ENCODE measurements at regions not wholly inside any gene's neighbourhood (a gene's known extent, or its start where the extent isn't known, plus 50 kb on each side); places are given as distances from the start of the nearest gene placed in this dataset.
"Not testable (repeated sequence)": the region's sequence is repeated elsewhere in the genome, so short reads cannot be mapped to it uniquely, and the experiment has no call there.

DNA sequence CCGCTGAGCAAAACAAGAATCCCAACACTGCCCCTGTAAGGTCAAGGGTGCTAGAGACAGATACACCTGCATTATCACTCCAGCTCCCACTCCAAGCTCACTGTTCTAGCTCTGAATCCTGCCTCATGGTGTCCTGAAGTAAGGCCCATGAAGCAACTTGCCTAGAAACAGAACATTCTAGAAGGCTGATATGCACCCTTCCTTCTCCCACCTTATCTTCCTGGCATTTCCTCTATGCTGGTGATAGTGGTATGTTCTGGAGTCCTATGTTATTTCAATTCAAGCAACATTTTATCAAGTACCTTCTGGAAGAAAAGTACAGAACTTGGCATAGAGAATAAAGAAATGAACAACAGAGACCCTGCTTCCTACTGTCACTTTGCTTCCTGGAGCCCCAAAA lies 317.1 kb upstream of the KAZN start:
- no peaks in the 10 kb centered on the region for H3K27me3 Mint-ChIP-seq
- no peaks in the 10 kb centered on the region for H3K4me1 Mint-ChIP-seq (ENCODE audit: low read depth)
- no peak overlapping the region for H3K27ac Mint-ChIP-seq
- peaks cover 4% of the 10 kb centered on the region for H3K9me3 Mint-ChIP-seq (ENCODE audit: low read depth)
- no peaks in the 10 kb centered on the region for H3K36me3 Mint-ChIP-seq
- H3K4me3 Mint-ChIP-seq: no peak overlapping the region

DNA sequence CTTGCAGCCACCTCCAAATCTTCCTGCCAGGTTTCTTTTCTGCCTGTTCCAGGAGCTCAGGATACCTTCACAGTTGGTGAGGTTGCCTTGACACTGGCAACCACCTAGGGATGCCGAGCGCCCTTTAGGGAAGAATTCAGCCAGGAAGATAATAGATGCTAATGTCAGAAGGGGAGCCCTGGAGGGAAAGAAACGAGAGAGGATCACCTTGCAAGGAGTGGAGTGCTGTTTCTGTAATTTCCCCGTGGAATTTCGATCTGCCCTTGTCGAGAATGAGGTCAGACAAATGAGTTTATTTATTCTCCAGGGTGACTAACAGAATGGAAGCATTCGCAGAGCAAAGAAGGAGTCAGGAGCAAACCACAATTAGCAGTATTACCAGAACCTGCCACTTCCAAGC lies 315.8 kb upstream of the KAZN start:
- peaks cover 4% of the 10 kb centered on the region for H3K9me3 Mint-ChIP-seq (ENCODE audit: low read depth)
- H3K4me1 Mint-ChIP-seq (ENCODE audit: low read depth): no peaks in the 10 kb centered on the region
- H3K27me3 Mint-ChIP-seq: no peaks in the 10 kb centered on the region
- no peaks in the 10 kb centered on the region for H3K36me3 Mint-ChIP-seq
- no peak overlapping the region for H3K4me3 Mint-ChIP-seq
- no peak overlapping the region for H3K27ac Mint-ChIP-seq

DNA sequence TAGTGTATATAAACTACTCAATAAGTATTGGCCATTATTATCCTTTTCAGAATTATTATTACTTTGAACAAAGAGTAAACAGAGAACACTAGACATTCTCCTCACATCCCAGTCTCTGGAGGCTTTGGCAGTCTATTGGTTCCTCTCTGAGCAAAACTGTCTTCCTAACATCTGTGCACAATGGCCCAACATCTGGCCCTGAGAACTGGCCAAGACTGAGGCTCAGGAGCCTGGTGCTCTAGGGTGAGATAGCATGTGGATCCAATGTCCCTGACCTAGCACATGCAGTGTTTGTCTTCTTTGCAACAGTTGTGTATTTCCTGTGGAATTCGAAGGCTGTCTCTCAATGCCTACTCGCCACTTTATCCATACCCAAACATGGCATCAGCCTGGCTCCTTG lies 313.2 kb upstream of the KAZN start:
- peaks cover 3% of the 10 kb centered on the region for H3K4me1 Mint-ChIP-seq (ENCODE audit: low read depth)
- peaks cover 4% of the 10 kb centered on the region for H3K9me3 Mint-ChIP-seq (ENCODE audit: low read depth)
- H3K27me3 Mint-ChIP-seq: no peaks in the 10 kb centered on the region
- no peak overlapping the region for H3K27ac Mint-ChIP-seq
- H3K36me3 Mint-ChIP-seq: no peaks in the 10 kb centered on the region
- no peak overlapping the region for H3K4me3 Mint-ChIP-seq

DNA sequence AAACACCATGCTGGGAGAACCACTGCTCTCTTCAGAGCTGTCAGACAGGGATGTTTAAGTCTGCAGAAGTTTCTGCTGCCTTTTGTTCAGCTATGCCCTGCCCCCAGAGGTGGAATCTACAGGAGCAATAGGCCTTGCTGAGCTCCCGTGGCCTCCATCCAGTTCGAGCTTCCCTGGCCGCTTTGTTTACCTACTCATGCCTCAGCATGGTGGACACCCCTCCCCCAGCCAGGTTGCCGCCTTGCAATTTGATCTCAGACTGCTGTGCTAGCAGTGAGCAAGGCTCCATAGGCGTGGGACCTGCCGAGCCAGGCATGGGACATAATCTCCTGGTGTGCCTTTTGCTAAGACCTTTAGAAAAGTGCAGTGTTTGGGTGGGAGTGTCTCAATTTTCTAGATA lies 307.3 kb upstream of the KAZN start:
- not testable (repeated sequence) for H3K27ac Mint-ChIP-seq; H3K36me3 Mint-ChIP-seq; H3K4me1 Mint-ChIP-seq (ENCODE audit: low read depth); H3K4me3 Mint-ChIP-seq; H3K9me3 Mint-ChIP-seq (ENCODE audit: low read depth); H3K27me3 Mint-ChIP-seq

DNA sequence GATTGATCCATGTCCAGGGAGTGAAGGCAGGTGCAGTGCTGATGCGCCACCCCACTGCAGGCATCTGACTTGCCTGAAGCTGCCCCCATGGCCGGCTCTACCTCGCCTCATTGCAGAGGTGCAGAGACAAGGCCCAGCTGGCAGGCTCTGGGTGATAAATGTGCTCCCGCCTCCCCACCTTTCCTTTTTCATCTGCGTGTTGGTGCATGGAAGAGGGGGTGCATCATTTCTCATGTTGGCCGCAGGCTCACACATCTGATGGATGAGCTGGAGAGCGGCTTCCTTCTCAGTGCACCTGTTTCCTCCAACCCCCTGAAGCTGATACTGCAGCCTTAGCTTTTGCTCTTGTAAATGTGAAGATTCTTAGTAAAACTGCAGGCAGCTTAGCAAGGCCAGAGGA lies 306.0 kb upstream of the KAZN start:
- H3K36me3 Mint-ChIP-seq: no peaks in the 10 kb centered on the region
- no peaks in the 10 kb centered on the region for H3K9me3 Mint-ChIP-seq (ENCODE audit: low read depth)
- peaks cover 2% of the 10 kb centered on the region for H3K27me3 Mint-ChIP-seq
- H3K4me3 Mint-ChIP-seq: no peak overlapping the region
- H3K4me1 Mint-ChIP-seq (ENCODE audit: low read depth): peaks cover 6% of the 10 kb centered on the region
- no peak overlapping the region for H3K27ac Mint-ChIP-seq

DNA sequence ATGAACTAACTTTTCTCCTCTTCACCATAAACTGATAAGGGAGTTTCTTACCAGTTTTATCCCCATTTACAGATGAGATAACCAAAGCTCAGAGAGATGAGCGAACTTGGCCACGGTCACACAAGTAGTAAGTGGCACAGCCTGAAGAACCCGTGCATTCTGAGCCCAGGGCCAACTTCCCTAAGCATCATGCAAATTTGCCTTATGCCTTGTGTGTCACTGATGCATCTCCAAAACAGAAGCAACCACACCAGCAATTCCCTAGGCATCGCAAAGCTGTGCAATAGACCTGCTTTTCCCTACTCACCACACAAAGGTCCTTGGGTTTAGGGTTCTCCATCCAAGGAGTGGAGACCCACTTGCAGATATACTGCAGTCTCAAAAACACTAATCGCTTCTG lies 304.5 kb upstream of the KAZN start:
- no peak overlapping the region for H3K27ac Mint-ChIP-seq
- H3K4me3 Mint-ChIP-seq: no peak overlapping the region
- H3K27me3 Mint-ChIP-seq: peaks cover 2% of the 10 kb centered on the region
- H3K9me3 Mint-ChIP-seq (ENCODE audit: low read depth): no peaks in the 10 kb centered on the region
- H3K4me1 Mint-ChIP-seq (ENCODE audit: low read depth): peaks cover 6% of the 10 kb centered on the region
- no peaks in the 10 kb centered on the region for H3K36me3 Mint-ChIP-seq

DNA sequence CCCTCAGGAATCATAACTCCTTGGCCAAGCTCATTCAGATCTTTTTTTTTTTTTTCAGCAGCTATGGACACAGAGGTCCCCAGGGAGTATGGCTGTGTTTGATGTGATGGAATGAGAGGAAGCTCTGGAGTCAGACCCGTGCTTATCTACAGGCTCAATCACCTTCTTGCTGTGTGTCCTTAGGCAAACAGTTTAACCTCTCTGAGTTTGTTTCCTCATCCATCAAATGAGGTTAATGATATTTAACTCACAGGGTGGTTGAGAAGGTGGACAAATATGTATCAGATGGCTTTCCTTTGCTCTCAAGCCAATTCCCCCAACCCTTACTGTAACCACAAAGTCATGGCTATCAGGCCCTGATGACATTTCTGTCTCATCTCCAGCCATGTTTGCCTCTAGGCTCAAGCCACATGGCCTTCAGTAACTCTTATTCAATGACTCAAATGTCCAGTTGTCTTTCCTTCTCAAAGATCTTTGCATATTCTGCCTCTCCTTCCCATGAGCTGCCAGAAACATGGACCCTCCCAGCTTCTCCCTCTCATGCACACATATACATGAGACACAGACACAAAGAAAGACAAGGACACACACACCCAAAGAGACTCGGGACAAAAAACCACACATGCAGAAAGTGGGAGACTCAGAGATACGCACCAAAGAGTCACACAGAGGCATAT lies 303.5 kb upstream of the KAZN start:
- Mint-ChIP-seq H3K27me3 (peaks cover 2% of the 10 kb centered on the region), H3K27ac (no peak overlapping the region), H3K4me3 (no peak overlapping the region), H3K36me3 (no peaks in the 10 kb centered on the region), H3K9me3 (ENCODE audit: low read depth) (no peaks in the 10 kb centered on the region), H3K4me1 (ENCODE audit: low read depth) (peaks cover 5% of the 10 kb centered on the region)

DNA sequence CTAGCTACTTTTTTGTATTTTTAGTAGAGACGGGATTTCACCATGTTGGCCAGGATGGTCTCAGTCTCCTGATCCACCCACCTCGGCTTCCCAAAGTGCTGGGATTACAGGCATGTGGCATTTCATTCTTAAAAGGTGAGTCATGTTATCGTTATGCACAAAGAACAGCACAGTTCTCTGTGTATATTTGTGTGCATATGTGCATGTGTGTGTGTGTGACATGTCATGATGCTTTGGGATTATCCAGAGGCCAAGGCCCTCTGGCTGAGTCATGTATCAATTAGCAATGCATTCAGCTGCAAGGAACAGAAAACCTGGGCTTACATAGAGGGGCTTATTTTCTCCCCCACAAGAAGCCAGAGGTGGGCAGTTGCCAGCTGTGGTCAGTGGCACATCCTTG lies 301.7 kb upstream of the KAZN start:
- Mint-ChIP-seq H3K9me3 (ENCODE audit: low read depth) (no peaks in the 10 kb centered on the region), H3K4me3 (no peak overlapping the region), H3K27me3 (peaks cover 2% of the 10 kb centered on the region)

DNA sequence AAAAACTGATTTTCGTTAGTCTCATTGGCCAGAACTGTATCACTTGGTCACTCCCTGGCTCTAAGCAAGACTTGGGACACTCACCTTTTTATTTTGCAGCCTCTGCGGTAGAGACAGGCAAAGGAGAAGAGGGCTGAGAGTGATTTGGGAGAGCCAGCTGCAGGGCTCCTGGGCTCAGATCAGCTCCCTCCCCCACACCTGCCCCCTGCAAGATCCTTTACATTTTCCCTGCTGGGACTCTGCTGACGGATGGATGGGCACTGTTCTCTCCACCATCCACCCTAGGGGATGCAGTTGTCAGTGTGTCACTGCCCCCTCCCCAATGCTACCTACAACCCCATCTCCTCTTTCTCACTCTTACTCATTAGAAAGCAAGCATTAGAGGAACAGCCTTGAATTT lies 301.1 kb upstream of the KAZN start:
- Mint-ChIP-seq H3K4me3 (no peak overlapping the region), H3K27me3 (peaks cover 2% of the 10 kb centered on the region), H3K36me3 (no peaks in the 10 kb centered on the region), H3K4me1 (ENCODE audit: low read depth) (no peaks in the 10 kb centered on the region), H3K27ac (no peak overlapping the region), H3K9me3 (ENCODE audit: low read depth) (no peaks in the 10 kb centered on the region)

More for the DNA sequence above, 301.7 kb upstream of the KAZN start:
- H3K27ac Mint-ChIP-seq: no peak overlapping the region
- H3K4me1 Mint-ChIP-seq (ENCODE audit: low read depth): no peaks in the 10 kb centered on the region
- H3K36me3 Mint-ChIP-seq: no peaks in the 10 kb centered on the region

DNA sequence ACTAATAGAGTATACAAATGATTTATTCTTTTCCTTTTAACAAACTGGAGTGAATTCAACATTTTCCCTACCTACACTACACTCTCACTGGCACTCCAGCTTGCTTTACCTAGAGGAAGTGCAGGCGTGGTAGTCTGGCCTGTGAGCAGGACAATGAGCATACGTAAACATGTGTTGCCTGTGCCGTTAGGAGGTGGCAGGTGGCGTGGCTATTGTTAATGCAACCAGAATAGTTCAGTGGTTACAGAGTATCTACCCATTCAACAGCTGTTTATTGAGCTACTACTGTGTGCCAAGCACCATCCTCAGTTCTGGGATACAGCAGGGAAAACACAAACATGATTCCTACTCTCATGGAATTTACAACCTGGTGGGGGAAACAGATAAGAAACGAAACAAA lies 299.7 kb upstream of the KAZN start:
- Mint-ChIP-seq H3K4me1 (ENCODE audit: low read depth) (no peaks in the 10 kb centered on the region), H3K9me3 (ENCODE audit: low read depth) (no peaks in the 10 kb centered on the region), H3K27ac (no peak overlapping the region), H3K4me3 (no peak overlapping the region), H3K27me3 (no peaks in the 10 kb centered on the region), H3K36me3 (no peaks in the 10 kb centered on the region)

DNA sequence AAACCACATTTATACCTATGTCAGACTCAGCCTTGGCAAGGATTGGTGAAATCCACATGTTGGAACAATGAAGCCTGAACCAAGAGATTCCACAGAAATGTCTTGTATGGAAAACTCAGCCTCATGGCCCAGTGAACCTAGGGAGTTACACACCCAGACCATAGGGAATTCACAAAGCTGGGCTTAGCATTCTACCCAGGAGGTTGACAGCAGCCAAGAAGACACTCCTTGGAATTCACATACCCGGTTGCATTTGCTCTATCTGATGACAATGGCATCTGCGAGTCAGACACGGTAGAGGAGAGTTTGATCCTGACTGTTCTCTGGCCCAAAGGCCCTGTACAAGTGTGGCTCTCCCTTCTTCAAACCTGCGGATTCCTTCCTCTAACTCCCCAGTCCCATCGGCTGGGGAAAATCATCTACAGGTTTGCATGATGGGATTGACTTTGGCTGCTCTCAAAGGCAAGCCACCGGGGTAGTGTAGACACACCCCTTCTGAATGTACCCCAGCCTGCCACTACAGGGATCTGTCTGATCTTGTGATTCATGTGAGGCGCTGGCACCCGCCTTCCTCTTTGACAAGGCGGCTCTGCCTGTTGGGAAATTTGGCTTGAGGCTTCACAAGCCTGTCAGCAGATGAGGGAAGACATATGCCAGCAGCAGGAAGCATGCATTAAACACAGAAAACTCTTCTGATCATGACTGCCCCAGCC lies 297.3 kb upstream of the KAZN start:
- no peak overlapping the region for H3K27ac Mint-ChIP-seq
- H3K4me1 Mint-ChIP-seq (ENCODE audit: low read depth): no peaks in the 10 kb centered on the region

DNA sequence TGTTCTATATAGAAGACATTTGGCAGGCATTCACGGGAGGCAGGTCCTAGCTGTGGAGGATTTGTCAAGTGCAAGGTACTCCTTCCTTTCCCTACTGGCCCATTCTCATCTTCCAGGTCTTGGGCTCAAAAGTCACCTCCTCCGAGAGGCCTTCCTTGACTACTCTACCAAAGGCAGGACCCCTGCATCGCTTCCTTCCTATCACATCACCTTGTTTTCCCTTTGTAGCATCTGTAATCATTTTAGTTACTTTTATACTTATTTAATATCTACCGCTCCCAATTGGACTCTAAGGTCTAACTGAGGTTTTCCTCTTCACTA lies 296.8 kb upstream of the KAZN start:
- H3K9me3 Mint-ChIP-seq (ENCODE audit: low read depth): no peaks in the 10 kb centered on the region
- no peak overlapping the region for H3K27ac Mint-ChIP-seq
- H3K36me3 Mint-ChIP-seq: no peaks in the 10 kb centered on the region
- H3K4me1 Mint-ChIP-seq (ENCODE audit: low read depth): no peaks in the 10 kb centered on the region
- no peak overlapping the region for H3K4me3 Mint-ChIP-seq
- H3K27me3 Mint-ChIP-seq: no peaks in the 10 kb centered on the region

More for the DNA sequence above, 297.3 kb upstream of the KAZN start:
- Mint-ChIP-seq H3K27me3 (no peaks in the 10 kb centered on the region), H3K4me3 (no peak overlapping the region), H3K9me3 (ENCODE audit: low read depth) (no peaks in the 10 kb centered on the region), H3K36me3 (no peaks in the 10 kb centered on the region)

DNA sequence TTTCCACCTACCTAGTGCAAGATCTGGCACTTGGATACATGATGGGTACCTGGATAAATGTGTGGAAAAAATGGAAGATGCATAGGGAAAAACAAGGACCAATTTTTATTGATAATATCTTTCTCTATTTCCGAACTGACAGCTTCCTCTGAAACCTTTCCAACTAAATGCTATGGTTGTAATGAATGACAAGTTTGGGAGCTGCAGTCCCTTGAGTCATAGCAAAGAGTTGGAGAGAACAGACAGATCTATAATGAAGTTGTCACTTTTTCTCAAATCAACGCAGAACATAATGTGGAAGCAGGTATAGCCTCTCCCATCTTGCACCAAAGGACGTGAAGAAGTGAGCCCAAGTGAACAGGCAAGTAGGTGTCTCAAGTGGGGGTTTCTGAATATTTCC lies 296.5 kb upstream of the KAZN start:
- Mint-ChIP-seq H3K9me3 (ENCODE audit: low read depth) (no peaks in the 10 kb centered on the region), H3K36me3 (no peaks in the 10 kb centered on the region), H3K4me1 (ENCODE audit: low read depth) (no peaks in the 10 kb centered on the region)

DNA sequence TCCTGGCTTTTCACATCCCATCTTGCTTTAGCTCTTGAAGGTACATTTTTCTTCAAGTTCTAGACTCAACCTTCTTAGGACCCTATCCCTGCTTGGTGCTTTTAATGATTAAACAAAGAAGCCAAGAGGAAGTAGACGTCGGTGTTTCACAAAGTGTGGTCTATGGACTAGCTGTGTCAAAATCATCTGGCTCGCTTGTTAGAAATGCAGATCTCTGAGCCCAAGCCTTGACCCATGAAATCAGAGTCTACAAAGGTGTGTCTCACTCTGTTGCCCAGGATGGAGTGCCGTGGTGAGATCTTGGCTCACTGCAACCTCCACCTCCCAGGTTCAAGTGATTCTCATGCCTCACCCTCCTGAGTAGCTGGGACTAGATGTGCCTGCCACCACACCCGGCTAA lies 295.5 kb upstream of the KAZN start:
- Mint-ChIP-seq H3K27me3 (no peaks in the 10 kb centered on the region), H3K27ac (no peak overlapping the region), H3K36me3 (no peaks in the 10 kb centered on the region), H3K4me3 (no peak overlapping the region), H3K9me3 (ENCODE audit: low read depth) (no peaks in the 10 kb centered on the region), H3K4me1 (ENCODE audit: low read depth) (no peaks in the 10 kb centered on the region)

More for the DNA sequence above, 296.5 kb upstream of the KAZN start:
- Mint-ChIP-seq H3K4me3 (no peak overlapping the region), H3K27me3 (no peaks in the 10 kb centered on the region), H3K27ac (no peak overlapping the region)

DNA sequence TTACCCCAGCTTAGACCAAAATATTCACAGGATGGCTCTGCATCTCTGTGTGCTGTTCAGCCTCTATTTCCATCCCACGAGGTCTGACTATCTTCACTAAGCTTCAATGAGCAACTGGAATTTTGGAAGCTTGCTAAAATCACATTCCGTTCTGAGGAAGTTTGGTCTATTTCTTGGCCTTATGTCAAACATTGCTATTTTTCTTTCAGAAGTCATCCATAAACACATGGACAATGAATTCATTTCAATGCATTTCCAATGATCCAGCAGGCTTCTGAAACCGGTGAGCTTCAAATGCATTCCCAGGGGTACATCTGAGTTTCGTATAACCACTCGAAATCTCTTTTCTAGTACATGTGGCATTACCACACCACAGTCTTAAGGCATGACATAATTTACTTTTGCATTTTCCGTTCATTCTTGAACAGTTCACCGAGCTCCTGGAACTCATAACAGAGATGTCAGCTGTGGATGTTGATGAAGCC lies 294.1 kb upstream of the KAZN start:
- H3K36me3 Mint-ChIP-seq: no peaks in the 10 kb centered on the region
- H3K27me3 Mint-ChIP-seq: no peaks in the 10 kb centered on the region
- H3K4me1 Mint-ChIP-seq (ENCODE audit: low read depth): no peaks in the 10 kb centered on the region
- H3K27ac Mint-ChIP-seq: no peak overlapping the region
- no peaks in the 10 kb centered on the region for H3K9me3 Mint-ChIP-seq (ENCODE audit: low read depth)
- H3K4me3 Mint-ChIP-seq: no peak overlapping the region

DNA sequence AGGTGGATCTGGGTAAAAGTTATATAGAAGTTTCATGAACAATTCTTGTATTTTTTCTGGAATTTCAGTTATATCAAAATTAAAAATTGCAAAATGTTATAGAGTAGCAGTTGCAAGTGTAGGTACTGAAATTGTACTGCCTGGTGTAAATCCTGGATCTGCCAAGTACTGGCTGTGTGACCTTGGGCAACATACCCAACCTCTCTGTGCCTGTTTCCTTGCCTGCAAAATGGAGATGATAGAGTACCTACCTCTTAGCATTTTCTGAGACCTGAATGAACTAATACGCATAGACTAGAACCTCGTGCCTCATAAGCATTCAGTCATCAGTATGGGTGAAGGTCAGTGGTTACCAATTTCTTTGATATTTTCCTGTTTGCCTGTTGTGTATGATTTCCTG lies 290.0 kb upstream of the KAZN start:
- H3K27me3 Mint-ChIP-seq: no peaks in the 10 kb centered on the region
- no peaks in the 10 kb centered on the region for H3K4me1 Mint-ChIP-seq (ENCODE audit: low read depth)
- H3K27ac Mint-ChIP-seq: no peak overlapping the region
- no peaks in the 10 kb centered on the region for H3K36me3 Mint-ChIP-seq
- H3K9me3 Mint-ChIP-seq (ENCODE audit: low read depth): no peaks in the 10 kb centered on the region
- H3K4me3 Mint-ChIP-seq: no peak overlapping the region
